ENCODE measurements at regions not wholly inside any gene's neighbourhood (a gene's known extent, or its start where the extent isn't known, plus 50 kb on each side); places are given as distances from the start of the nearest gene placed in this dataset.

DNA sequence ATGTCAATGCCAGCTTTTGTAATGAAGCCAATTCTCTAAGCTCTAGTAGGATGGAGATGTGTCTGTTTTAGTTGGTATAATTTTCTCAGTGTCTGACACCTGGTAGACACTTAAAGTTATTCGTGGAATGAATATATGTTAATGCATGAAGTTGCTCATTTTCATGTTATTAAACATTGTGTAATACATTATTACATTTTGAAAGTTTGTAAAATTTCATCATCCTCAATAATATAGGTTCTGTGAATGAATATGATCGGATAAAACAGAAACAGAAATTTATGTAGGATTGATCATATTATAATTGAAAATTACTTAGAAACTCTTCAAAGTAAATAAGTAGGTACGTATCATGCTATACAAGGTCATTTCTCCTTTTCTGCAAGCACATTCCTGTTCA lies 625.3 kb downstream of the PLA2G4A start:
- no peak for DNase-seq

- no peak for DNase-seq
These were observed 627.7 kb downstream of the PLA2G4A start for GRCh38 chr1:187456446-187456845.

- DNase-seq: no peak
These were observed 631.3 kb downstream of the PLA2G4A start for GRCh38 chr1:187460093-187460492.

GRCh38 chr1:187464320-187464719 lies 635.6 kb downstream of the PLA2G4A start:
- no peak for DNase-seq

- no peak for DNase-seq
These were observed 636.7 kb downstream of the PLA2G4A start for GRCh38 chr1:187465441-187465840.

- DNase-seq: no peak
These were observed 641.1 kb downstream of the PLA2G4A start for GRCh38 chr1:187469836-187470235.

DNA sequence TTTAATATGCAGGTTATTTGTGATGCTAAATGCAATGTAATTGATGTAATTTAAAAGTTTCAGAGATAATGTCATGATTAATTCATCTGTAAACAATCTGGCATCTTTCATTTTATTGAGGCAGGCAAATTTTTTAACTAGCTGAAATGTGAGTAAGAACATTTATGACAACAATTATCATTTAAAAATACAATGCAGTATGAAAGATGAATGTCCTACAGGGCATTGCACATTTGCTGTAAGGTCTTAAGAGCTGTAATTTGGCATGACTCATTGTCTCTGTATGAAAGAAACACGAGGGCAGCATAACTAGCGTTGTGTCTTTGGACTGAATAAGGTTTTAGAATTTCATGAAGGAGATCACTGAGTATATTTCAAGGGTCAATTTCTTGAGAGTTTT lies 642.8 kb downstream of the PLA2G4A start:
- DNase-seq: no peak

- no peak for DNase-seq
These were observed 645.6 kb downstream of the PLA2G4A start for GRCh38 chr1:187474336-187474735.

- no peak for DNase-seq
These were observed 647.9 kb downstream of the PLA2G4A start for GRCh38 chr1:187476671-187477070.

DNA sequence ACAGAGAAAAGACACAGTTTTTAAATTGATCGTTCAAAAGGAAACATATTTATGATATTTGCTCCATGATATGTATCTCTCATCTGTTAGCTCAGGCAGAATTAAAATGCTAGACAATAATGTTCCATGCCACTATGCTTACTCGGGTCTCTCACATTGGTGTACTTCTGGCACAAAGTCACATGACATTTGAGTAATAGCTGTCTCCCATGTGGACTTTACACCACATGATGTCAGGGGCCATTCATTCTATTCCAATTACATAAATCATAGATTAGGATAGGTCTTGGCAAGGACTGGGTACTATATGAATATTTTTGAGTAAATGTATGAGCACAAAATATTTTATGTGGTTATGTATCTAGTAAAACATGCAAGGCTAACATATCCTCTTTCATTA lies 648.4 kb downstream of the PLA2G4A start:
- no peak for DNase-seq

- DNase-seq: no peak
These were observed 648.8 kb downstream of the PLA2G4A start for GRCh38 chr1:187477535-187477934.

- no peak for DNase-seq
These were observed 652.9 kb downstream of the PLA2G4A start for GRCh38 chr1:187481581-187482148.

GRCh38 chr1:187490266-187490665 lies 661.5 kb downstream of the PLA2G4A start:
- DNase-seq: no peak

GRCh38 chr1:187491082-187491720 lies 662.5 kb downstream of the PLA2G4A start:
- no peak for DNase-seq

- DNase-seq: no peak
These were observed 669.3 kb downstream of the PLA2G4A start for GRCh38 chr1:187498028-187498427.

- no peak for DNase-seq
These were observed 676.0 kb downstream of the PLA2G4A start for GRCh38 chr1:187504779-187505178.

DNA sequence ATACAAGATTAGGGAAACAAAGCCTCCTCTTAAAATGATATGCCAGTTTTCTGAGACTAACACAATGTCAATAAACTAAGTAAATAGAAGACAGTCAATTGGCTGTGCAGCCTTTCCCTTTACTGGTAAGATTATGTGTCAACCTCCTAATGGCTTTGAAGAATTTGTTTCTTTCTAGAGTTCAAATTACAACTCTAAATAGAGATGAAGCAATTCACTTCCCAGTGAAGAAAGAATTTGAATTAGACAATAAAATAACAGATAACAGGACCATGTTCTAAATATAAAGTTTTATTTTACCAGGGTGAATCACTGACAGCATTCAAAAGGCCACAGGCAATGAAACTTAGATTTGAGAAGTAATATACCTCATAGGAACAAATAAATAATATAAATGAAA lies 680.3 kb downstream of the PLA2G4A start:
- DNase-seq: no peak

- DNase-seq: no peak
These were observed 684.4 kb downstream of the PLA2G4A start for GRCh38 chr1:187513190-187513589.

- DNase-seq: no peak
These were observed 685.4 kb downstream of the PLA2G4A start for GRCh38 chr1:187514110-187514509.

- DNase-seq: no peak
These were observed 688.1 kb downstream of the PLA2G4A start for GRCh38 chr1:187516874-187517273.

GRCh38 chr1:187517546-187517945 lies 688.8 kb downstream of the PLA2G4A start:
- DNase-seq: no peak

- DNase-seq: no peak
These were observed 698.6 kb downstream of the PLA2G4A start for GRCh38 chr1:187527346-187527745.

DNA sequence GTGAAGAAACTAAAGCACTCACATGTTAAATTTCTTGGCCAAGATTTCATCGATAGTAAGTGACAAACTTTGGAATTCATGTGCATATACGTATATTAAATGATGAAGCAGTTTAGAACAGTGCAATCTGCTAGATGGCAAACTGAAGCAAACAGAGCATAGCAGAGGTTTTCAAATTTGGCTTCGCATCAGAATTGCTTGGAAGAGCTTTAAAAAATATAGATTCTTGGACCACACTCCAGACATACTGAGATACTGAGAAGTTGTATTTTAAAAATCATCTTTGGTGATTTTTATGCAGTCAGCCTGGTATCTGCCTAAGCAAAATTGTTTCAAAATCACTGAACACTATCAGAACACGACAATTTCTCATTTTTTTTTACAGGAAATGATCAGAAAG lies 709.2 kb downstream of the PLA2G4A start:
- DNase-seq: no peak

DNA sequence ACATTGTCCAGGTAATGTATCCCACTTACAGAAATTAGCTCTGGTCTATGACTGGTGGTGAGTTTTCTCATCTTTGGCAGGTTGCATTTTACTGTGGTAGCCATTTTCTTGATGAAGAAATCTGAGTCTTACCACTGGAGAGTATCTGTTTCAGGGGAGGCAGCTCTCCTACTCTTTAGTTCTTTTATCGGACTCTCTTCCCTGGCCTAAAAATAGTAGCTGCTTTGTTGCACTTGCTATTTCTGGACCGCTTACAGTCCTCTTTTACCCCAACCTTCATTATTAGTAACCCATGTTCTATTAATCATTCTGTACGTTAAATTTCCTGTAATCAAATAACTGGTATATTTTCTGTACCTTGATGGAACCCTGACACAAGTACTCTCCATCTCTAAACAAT lies 720.8 kb downstream of the PLA2G4A start:
- DNase-seq: no peak

GRCh38 chr1:187551061-187551460 lies 722.3 kb downstream of the PLA2G4A start:
- no peak for DNase-seq
